ENCODE measurements at regions not wholly inside any gene's neighbourhood (a gene's known extent, or its start where the extent isn't known, plus 50 kb on each side); places are given as distances from the start of the nearest gene placed in this dataset.
A peak's percentile ranks its signal among the peaks of the same experiment; 100 is the strongest.

- Mint-ChIP-seq H3K9me3 (peaks cover 5 to 6% of the 10 kb centered on the region in 2 experiments), H3K36me3 (ENCODE audit: insufficient read depth in 1 of 3, low read depth in 3 of 3) (peaks cover 3 to 7% (median 5%) of the 10 kb centered on the region in 3 experiments; a peak in 6 of 7 replicates), H3K27me3 (ENCODE audit: low read depth) (peaks cover 5% of the 10 kb centered on the region; the same call in 1 of the 2 replicates), H3K4me3 (no peak overlapping the region), H3K4me1 (peaks cover 47 to 64% of the 10 kb centered on the region in 2 experiments), H3K27ac (peak overlapping the region in 1 of 3 experiments; percentile 31; a peak in 1 of 7 replicates)
- no peak overlapping the region for H3K4me2 ChIP-seq (ENCODE audit: insufficient read depth, insufficient read length, low read length)
- H2BK15ac ChIP-seq (ENCODE audit: low read depth, low read length) = no peak overlapping the region
- no peak overlapping the region for H2BK5ac ChIP-seq (ENCODE audit: insufficient read length, low read length)
- no peak overlapping the region for H3K4ac ChIP-seq (ENCODE audit: low read depth, low read length)
- TF ChIP-seq CTCF (conservative IDR thresholded peaks at IDR 0.05) = no peak
- H2AK5ac ChIP-seq (ENCODE audit: insufficient read length, low read length) = no peak overlapping the region
- no peaks in the 10 kb centered on the region for H3K23me2 ChIP-seq (ENCODE audit: insufficient read length, low read depth, low read length, poor library complexity, severe bottlenecking)
- H3K27me3 ChIP-seq (ENCODE audit: insufficient read depth, low read length) = no peaks in the 10 kb centered on the region
- no peak overlapping the region for H3K9ac ChIP-seq (ENCODE audit: extremely low read depth, insufficient read length, low read length)
- H2BK12ac ChIP-seq (ENCODE audit: insufficient read length, low read depth, low read length) = no peak overlapping the region
- peak overlapping the region; percentile 45; the same call in 1 of the 2 replicates for H3K14ac ChIP-seq (ENCODE audit: insufficient read depth, low read length)
- H4K5ac ChIP-seq (ENCODE audit: insufficient read length, low read depth, low read length) = no peak overlapping the region
- no peak overlapping the region for H4K91ac ChIP-seq (ENCODE audit: insufficient read length, low read depth, low read length)
- no CpG with 5 or more reads among the region's 4 CpGs for WGBS (ENCODE audit: extremely low coverage, insufficient read length, low lambda C conversion rate)
- H3K27ac ChIP-seq (ENCODE audit: insufficient read length, low read depth, low read length) = no peak overlapping the region
- no peak for DNase-seq
- H3K23ac ChIP-seq (ENCODE audit: insufficient read length, low read depth, low read length) = no peak overlapping the region
- H3K18ac ChIP-seq (ENCODE audit: insufficient read length, low read depth, low read length) = no peak overlapping the region
- no peak overlapping the region for H3K56ac ChIP-seq (ENCODE audit: insufficient read length, low read depth, low read length)
- no peaks in the 10 kb centered on the region for H4K20me1 ChIP-seq (ENCODE audit: control insufficient read depth, insufficient read depth, insufficient read length)
- H3K4me1 ChIP-seq (ENCODE audit: insufficient read depth, low read length) = peaks cover 12% of the 10 kb centered on the region; the same call in 1 of the 2 replicates
- no peak overlapping the region for H3T11ph ChIP-seq (ENCODE audit: low read length)
- H3K79me2 ChIP-seq (ENCODE audit: insufficient read depth, low read length) = no peaks in the 10 kb centered on the region
- H2BK120ac ChIP-seq (ENCODE audit: low read depth, low read length, poor library complexity, severe bottlenecking) = no peak overlapping the region
- peaks cover 6% of the 10 kb centered on the region for H3K9me3 ChIP-seq (ENCODE audit: control insufficient read depth, low read depth, low read length)
- H3K79me1 ChIP-seq (ENCODE audit: insufficient read depth, low read depth, low read length, poor library complexity, severe bottlenecking) = no peaks in the 10 kb centered on the region
- no peak overlapping the region for H2AFZ ChIP-seq (ENCODE audit: low read length)
- H4K8ac ChIP-seq (replicated peaks; ENCODE audit: insufficient read length, low read depth, low read length) = no peak overlapping the region
- no peak overlapping the region for H2BK20ac ChIP-seq (ENCODE audit: low read depth, low read length, poor library complexity, severe bottlenecking)
Observed at GRCh38 chr16:50446861-50447260, 78.1 kb upstream of the BRD7 start.

Data from H9 (cell line).